ENCODE measurements at regions not wholly inside any gene's neighbourhood (a gene's known extent, or its start where the extent isn't known, plus 50 kb on each side); places are given as distances from the start of the nearest gene placed in this dataset.

- Histone ChIP-seq H3K36me3 (ENCODE audit: insufficient read depth, low read length) (no peaks in the 10 kb centered on the region), H2AFZ (ENCODE audit: low read length) (no peak overlapping the region), H3K27me3 (ENCODE audit: insufficient read depth, low read length) (no peaks in the 10 kb centered on the region), H3K4me3 (ENCODE audit: low read depth, low read length, poor library complexity, severe bottlenecking) (no peak overlapping the region), H3K9ac (ENCODE audit: low read length) (no peak overlapping the region), H3K4me1 (ENCODE audit: insufficient read depth, low read length, severe bottlenecking) (no peaks in the 10 kb centered on the region), H3K4me2 (ENCODE audit: low read length) (no peak overlapping the region), H3K79me2 (ENCODE audit: insufficient read depth, low read length) (no peaks in the 10 kb centered on the region), H4K20me1 (ENCODE audit: insufficient read depth, low read length) (no peaks in the 10 kb centered on the region), H3K9me3 (ENCODE audit: low read length) (no peaks in the 10 kb centered on the region), H3F3A (ENCODE audit: insufficient read depth, low read length) (no peaks in the 10 kb centered on the region), H3K9me2 (ENCODE audit: low read depth, low read length) (no peaks in the 10 kb centered on the region), H3K27ac (ENCODE audit: low read depth, low read length, poor library complexity, severe bottlenecking) (no peak overlapping the region)
- TF ChIP-seq EZH2 (IDR thresholded peaks at IDR 0.05; ENCODE audit: borderline replicate concordance, low read length) (no peak), CTCF (IDR thresholded peaks at IDR 0.05; ENCODE audit: low read length) (no peak)
These were observed 171.4 kb upstream of the KLF4 start for GRCh38 chr9:107660976-107661375.

GRCh38 chr9:107653263-107653821 is 163.8 kb upstream of the KLF4 start:
- Histone ChIP-seq H3K36me3 (ENCODE audit: insufficient read depth, low read length) (no peaks in the 10 kb centered on the region), H3K9me2 (ENCODE audit: low read depth, low read length) (no peaks in the 10 kb centered on the region), H3K9me3 (ENCODE audit: low read length) (no peaks in the 10 kb centered on the region), H3K27me3 (ENCODE audit: insufficient read depth, low read length) (no peaks in the 10 kb centered on the region), H2AFZ (ENCODE audit: low read length) (no peak overlapping the region), H3F3A (ENCODE audit: insufficient read depth, low read length) (no peaks in the 10 kb centered on the region), H3K4me2 (ENCODE audit: low read length) (no peak overlapping the region), H3K27ac (ENCODE audit: low read depth, low read length, poor library complexity, severe bottlenecking) (no peak overlapping the region), H3K4me3 (ENCODE audit: low read depth, low read length, poor library complexity, severe bottlenecking) (no peak overlapping the region), H3K79me2 (ENCODE audit: insufficient read depth, low read length) (no peaks in the 10 kb centered on the region), H4K20me1 (ENCODE audit: insufficient read depth, low read length) (no peaks in the 10 kb centered on the region), H3K9ac (ENCODE audit: low read length) (no peak overlapping the region), H3K4me1 (ENCODE audit: insufficient read depth, low read length, severe bottlenecking) (no peaks in the 10 kb centered on the region)
- TF ChIP-seq EZH2 (IDR thresholded peaks at IDR 0.05; ENCODE audit: borderline replicate concordance, low read length) (no peak), CTCF (IDR thresholded peaks at IDR 0.05; ENCODE audit: low read length) (no peak)

- no peaks in the 10 kb centered on the region for H3K79me2 ChIP-seq (ENCODE audit: insufficient read depth, low read length)
- no peaks in the 10 kb centered on the region for H3K4me1 ChIP-seq (ENCODE audit: insufficient read depth, low read length, severe bottlenecking)
- H3K9me3 ChIP-seq (ENCODE audit: low read length): no peaks in the 10 kb centered on the region
- H4K20me1 ChIP-seq (ENCODE audit: insufficient read depth, low read length): no peaks in the 10 kb centered on the region
- no peaks in the 10 kb centered on the region for H3K36me3 ChIP-seq (ENCODE audit: insufficient read depth, low read length)
- no peak overlapping the region for H3K9ac ChIP-seq (ENCODE audit: low read length)
- H3K4me3 ChIP-seq (ENCODE audit: low read depth, low read length, poor library complexity, severe bottlenecking): no peak overlapping the region
- no peak overlapping the region for H3K27ac ChIP-seq (ENCODE audit: low read depth, low read length, poor library complexity, severe bottlenecking)
- no peaks in the 10 kb centered on the region; the same call in 1 of the 2 replicates for H3K27me3 ChIP-seq (ENCODE audit: insufficient read depth, low read length)
- H3F3A ChIP-seq (ENCODE audit: insufficient read depth, low read length): no peaks in the 10 kb centered on the region
- H3K4me2 ChIP-seq (ENCODE audit: low read length): no peak overlapping the region
- no peak for TF ChIP-seq CTCF (IDR thresholded peaks at IDR 0.05; ENCODE audit: low read length)
- no peak for TF ChIP-seq EZH2 (IDR thresholded peaks at IDR 0.05; ENCODE audit: borderline replicate concordance, low read length)
- H3K9me2 ChIP-seq (ENCODE audit: low read depth, low read length): no peaks in the 10 kb centered on the region
- H2AFZ ChIP-seq (ENCODE audit: low read length): no peak overlapping the region
These were observed 161.4 kb upstream of the KLF4 start for GRCh38 chr9:107650995-107651394.

All from OCI-LY1 (cell line).